Tibial nerve (tissue), 4 donors: ENCODE measurements at regions not wholly inside any gene's neighbourhood (a gene's known extent, or its start where the extent isn't known, plus 50 kb on each side); places are given as distances from the start of the nearest gene placed in this dataset.

Experiments
- CTCF ChIP-seq, 5 experiments: fragments of 200-600 bp in 3 of 5; fragments of 450-650 bp in 2 of 5; sonication (generic) in 3 of 5; IDR thresholded peaks; one replicate each; pipeline ENCODE4 v1.5.1; 2016 to 2019; ENCODE audit warnings: antibody characterized with exemption in 5 of 5, mild to moderate bottlenecking in 3 of 5, moderate library complexity in 2 of 5
- EP300 ChIP-seq, 2 donors: sonication (generic); formaldehyde crosslinking; IDR thresholded peaks; one replicate each; pipeline ENCODE4 v1.6.1; 2017; ENCODE audit warnings: antibody characterized with exemption in 2 of 2, mild to moderate bottlenecking in 1 of 2
- POLR2A ChIP-seq, 2 donors: fragments of 450-650 bp; IDR thresholded peaks; one replicate each; pipeline ENCODE4 v1.6.1; 2017; ENCODE audit warnings: antibody characterized with exemption in 2 of 2, mild to moderate bottlenecking in 2 of 2, moderate library complexity in 2 of 2

- no peak for TF ChIP-seq POLR2A (IDR thresholded peaks at IDR 0.05)
- no peak for TF ChIP-seq CTCF (IDR thresholded peaks at IDR 0.05)
- no peak for TF ChIP-seq EP300 (IDR thresholded peaks at IDR 0.05)
Measured at GRCh38 chr15:95687061-95687460, 643.4 kb upstream of the NR2F2 start.
